ENCODE measurements at regions not wholly inside any gene's neighbourhood (a gene's known extent, or its start where the extent isn't known, plus 50 kb on each side); places are given as distances from the start of the nearest gene placed in this dataset.
A peak's percentile ranks its signal among the peaks of the same experiment; 100 is the strongest.

- H3K4me3 ChIP-seq (ENCODE audit: low read depth, low read length): no peak overlapping the region
- TF ChIP-seq MYC (IDR thresholded peaks at IDR 0.05; ENCODE audit: low read depth, low read length) (no peak), MAX (IDR thresholded peaks at IDR 0.05; ENCODE audit: low read depth, low read length) (no peak), POLR2A (IDR thresholded peaks at IDR 0.05; ENCODE audit: extremely low read depth, insufficient read length) (no peak), CTCF (IDR thresholded peaks at IDR 0.05; ENCODE audit: low read depth, low read length) (no peak)
- DNase-seq (ENCODE audit: low read depth): no peak
Measured at GRCh38 chr12:88383405-88383804, 196.9 kb downstream of the KITLG start.

GRCh38 chr12:88388566-88389540 lies 191.4 kb downstream of the KITLG start:
- peak; percentile 20 for DNase-seq (ENCODE audit: low read depth)
- no peak overlapping the region for H3K4me3 ChIP-seq (ENCODE audit: low read depth, low read length)
- no peak for TF ChIP-seq MYC (IDR thresholded peaks at IDR 0.05; ENCODE audit: low read depth, low read length)

GRCh38 chr12:88390811-88391210 lies 189.5 kb downstream of the KITLG start:
- DNase-seq (ENCODE audit: low read depth): no peak
- H3K4me3 ChIP-seq (ENCODE audit: low read depth, low read length): no peak overlapping the region
- TF ChIP-seq CTCF (IDR thresholded peaks at IDR 0.05; ENCODE audit: low read depth, low read length): no peak
- TF ChIP-seq MYC (IDR thresholded peaks at IDR 0.05; ENCODE audit: low read depth, low read length): no peak
- TF ChIP-seq POLR2A (IDR thresholded peaks at IDR 0.05; ENCODE audit: extremely low read depth, insufficient read length): no peak
- no peak for TF ChIP-seq MAX (IDR thresholded peaks at IDR 0.05; ENCODE audit: low read depth, low read length)

GRCh38 chr12:88391556-88391955 lies 188.7 kb downstream of the KITLG start:
- no peak overlapping the region for H3K4me3 ChIP-seq (ENCODE audit: low read depth, low read length)
- DNase-seq (ENCODE audit: low read depth): no peak
- TF ChIP-seq MAX (IDR thresholded peaks at IDR 0.05; ENCODE audit: low read depth, low read length) (no peak), POLR2A (IDR thresholded peaks at IDR 0.05; ENCODE audit: extremely low read depth, insufficient read length) (no peak), CTCF (IDR thresholded peaks at IDR 0.05; ENCODE audit: low read depth, low read length) (no peak), MYC (IDR thresholded peaks at IDR 0.05; ENCODE audit: low read depth, low read length) (no peak)

- peak; percentile 56 for DNase-seq (ENCODE audit: low read depth)
- H3K4me3 ChIP-seq (ENCODE audit: low read depth, low read length): no peak overlapping the region
- TF ChIP-seq CTCF (IDR thresholded peaks at IDR 0.05; ENCODE audit: low read depth, low read length): peak; percentile 60
- TF ChIP-seq MYC (IDR thresholded peaks at IDR 0.05; ENCODE audit: low read depth, low read length): no peak
- no peak for TF ChIP-seq POLR2A (IDR thresholded peaks at IDR 0.05; ENCODE audit: extremely low read depth, insufficient read length)
- TF ChIP-seq MAX (IDR thresholded peaks at IDR 0.05; ENCODE audit: low read depth, low read length): no peak; the same call in 1 of the 2 replicates
Measured at GRCh38 chr12:88393017-88393767, 187.1 kb downstream of the KITLG start.

GRCh38 chr12:88398031-88398430 lies 182.2 kb downstream of the KITLG start:
- DNase-seq (ENCODE audit: low read depth): no peak
- no peak overlapping the region for H3K4me3 ChIP-seq (ENCODE audit: low read depth, low read length)
- TF ChIP-seq POLR2A (IDR thresholded peaks at IDR 0.05; ENCODE audit: extremely low read depth, insufficient read length) (no peak), MAX (IDR thresholded peaks at IDR 0.05; ENCODE audit: low read depth, low read length) (no peak), MYC (IDR thresholded peaks at IDR 0.05; ENCODE audit: low read depth, low read length) (no peak), CTCF (IDR thresholded peaks at IDR 0.05; ENCODE audit: low read depth, low read length) (no peak)
